ENCODE measurements at regions not wholly inside any gene's neighbourhood (a gene's known extent, or its start where the extent isn't known, plus 50 kb on each side); places are given as distances from the start of the nearest gene placed in this dataset.

DNA sequence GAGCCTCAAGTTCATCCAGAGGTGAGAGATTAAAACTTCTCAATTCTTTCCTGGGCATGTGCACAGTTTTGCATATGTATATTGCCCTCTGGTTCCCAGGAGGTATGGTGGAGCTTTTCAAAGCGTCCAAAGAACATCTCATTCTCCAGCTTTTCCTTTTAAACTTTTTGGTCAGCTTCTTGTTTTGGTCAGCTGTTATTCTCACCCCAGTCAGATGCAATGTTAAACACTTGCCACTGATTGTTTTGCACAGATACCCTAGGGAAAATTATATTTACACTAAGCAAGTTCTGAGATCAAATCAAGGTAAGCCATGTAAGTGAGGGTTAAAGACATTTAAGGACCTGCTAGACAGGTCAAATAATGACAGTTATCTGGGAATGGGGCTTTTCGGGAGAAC, 261.3 kb downstream of the EDEM1 start:
- TF ChIP-seq, protein P1, sequence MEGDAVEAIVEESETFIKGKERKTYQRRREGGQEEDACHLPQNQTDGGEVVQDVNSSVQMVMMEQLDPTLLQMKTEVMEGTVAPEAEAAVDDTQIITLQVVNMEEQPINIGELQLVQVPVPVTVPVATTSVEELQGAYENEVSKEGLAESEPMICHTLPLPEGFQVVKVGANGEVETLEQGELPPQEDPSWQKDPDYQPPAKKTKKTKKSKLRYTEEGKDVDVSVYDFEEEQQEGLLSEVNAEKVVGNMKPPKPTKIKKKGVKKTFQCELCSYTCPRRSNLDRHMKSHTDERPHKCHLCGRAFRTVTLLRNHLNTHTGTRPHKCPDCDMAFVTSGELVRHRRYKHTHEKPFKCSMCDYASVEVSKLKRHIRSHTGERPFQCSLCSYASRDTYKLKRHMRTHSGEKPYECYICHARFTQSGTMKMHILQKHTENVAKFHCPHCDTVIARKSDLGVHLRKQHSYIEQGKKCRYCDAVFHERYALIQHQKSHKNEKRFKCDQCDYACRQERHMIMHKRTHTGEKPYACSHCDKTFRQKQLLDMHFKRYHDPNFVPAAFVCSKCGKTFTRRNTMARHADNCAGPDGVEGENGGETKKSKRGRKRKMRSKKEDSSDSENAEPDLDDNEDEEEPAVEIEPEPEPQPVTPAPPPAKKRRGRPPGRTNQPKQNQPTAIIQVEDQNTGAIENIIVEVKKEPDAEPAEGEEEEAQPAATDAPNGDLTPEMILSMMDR (IDR thresholded peaks at IDR 0.05) = no peak
- no peak for TF ChIP-seq POLR2A (IDR thresholded peaks at IDR 0.05)
